Adrenal gland (tissue), 5 donors: ENCODE measurements at regions not wholly inside any gene's neighbourhood (a gene's known extent, or its start where the extent isn't known, plus 50 kb on each side); places are given as distances from the start of the nearest gene placed in this dataset.

Experiments used
- CTCF ChIP-seq, 6 experiments: fragments of 450-650 bp in 4 of 6; fragments of 200-600 bp in 2 of 6; sonication (generic) in 1 of 6; IDR thresholded peaks; 1 replicate in 5 of 6; 2 replicates in 1 of 6; pipeline versions ENCODE4 v1.5.1 to v1.8.0; 2016 to 2021; ENCODE audit warnings: antibody characterized with exemption in 6 of 6, mild to moderate bottlenecking in 2 of 6, moderate library complexity in 1 of 6
- POLR2A ChIP-seq, 2 donors: fragments of 450-650 bp; IDR thresholded peaks; one replicate each; pipeline ENCODE4 v1.6.1; 2017; ENCODE audit warnings: antibody characterized with exemption in 2 of 2, mild to moderate bottlenecking in 2 of 2, moderate library complexity in 1 of 2
- donor health status: DM: no; HTN: no; CAD: no.

GRCh38 chr10:83994325-83994724 is 145.0 kb upstream of the GHITM start:
- TF ChIP-seq CTCF (IDR thresholded peaks at IDR 0.05): no peak
- TF ChIP-seq POLR2A (IDR thresholded peaks at IDR 0.05): no peak
